Thoracic aorta (tissue), 2 donors: ENCODE measurements at regions not wholly inside any gene's neighbourhood (a gene's known extent, or its start where the extent isn't known, plus 50 kb on each side); places are given as distances from the start of the nearest gene placed in this dataset.

ENCODE experiments used
- ATAC-seq: fragments of 150-250 bp; one replicate; pipeline ENCODE4 v1.8.0; 2017; ENCODE audit warnings: low read depth; ENCODE audit not compliant: insufficient number of reproducible peaks, low FRiP score
- DNase-seq: peaks from one replicate; pipeline ENCODE4 v3.0.0-alpha.2; 2020; ENCODE audit warnings: low spot score
- H3K27ac ChIP-seq, 2 donors: fragments of 200-600 bp; sonication (generic); 1 replicate in 1 of 2; 2 replicates in 1 of 2; pipeline ENCODE4 v1.5.1; 2016; ENCODE audit warnings: mild to moderate bottlenecking in 2 of 2, moderate library complexity in 2 of 2
- H3K27me3 ChIP-seq: fragments of 200-600 bp; sonication (generic); replicated peaks from 2 replicates; pipeline ENCODE4 v1.6.0; 2016; ENCODE audit warnings: mild to moderate bottlenecking; ENCODE audit not compliant: insufficient read depth
- H3K36me3 ChIP-seq: fragments of 200-600 bp; sonication (generic); one replicate; pipeline ENCODE4 v1.5.1; 2016
- H3K4me1 ChIP-seq, 2 donors: fragments of 200-600 bp; sonication (generic); 1 replicate in 1 of 2; 2 replicates in 1 of 2; pipeline versions ENCODE4 v1.5.1 to v1.6.0; 2016; ENCODE audit warnings: low read depth in 2 of 2, mild to moderate bottlenecking in 1 of 2; ENCODE audit not compliant: control insufficient read depth in 1 of 2
- H3K4me3 ChIP-seq: fragments of 200-600 bp; sonication (generic); 2 replicates; pipeline ENCODE4 v1.5.1; 2016; ENCODE audit warnings: mild to moderate bottlenecking
- H3K9me3 ChIP-seq: fragments of 200-600 bp; sonication (generic); 2 replicates; pipeline ENCODE4 v1.5.1; 2016
- CTCF ChIP-seq: fragments of 200-600 bp; sonication (generic); IDR thresholded peaks from one replicate; pipeline ENCODE4 v1.5.1; 2019; ENCODE audit warnings: antibody characterized with exemption

- Histone ChIP-seq H3K9me3 (no peaks in the 10 kb centered on the region), H3K27me3 (no peaks in the 10 kb centered on the region), H3K36me3 (no peaks in the 10 kb centered on the region), H3K4me3 (no peak overlapping the region), H3K4me1 (no peaks in the 10 kb centered on the region), H3K27ac (no peak overlapping the region)
- ATAC-seq (no peak), DNase-seq (no peak)
- TF ChIP-seq CTCF: no peak
Observed at GRCh38 chr15:77691607-77692006, 58.9 kb upstream of the LINGO1 start.

- no peak overlapping the region for H3K4me3 ChIP-seq
- DNase-seq (no peak), ATAC-seq (no peak)
- H3K4me1 ChIP-seq: no peaks in the 10 kb centered on the region
- no peaks in the 10 kb centered on the region for H3K27me3 ChIP-seq
- TF ChIP-seq CTCF: no peak
- no peak overlapping the region for H3K27ac ChIP-seq
- H3K9me3 ChIP-seq: no peaks in the 10 kb centered on the region
- H3K36me3 ChIP-seq: no peaks in the 10 kb centered on the region
Observed at GRCh38 chr15:77689821-77690220, 57.1 kb upstream of the LINGO1 start.

DNA sequence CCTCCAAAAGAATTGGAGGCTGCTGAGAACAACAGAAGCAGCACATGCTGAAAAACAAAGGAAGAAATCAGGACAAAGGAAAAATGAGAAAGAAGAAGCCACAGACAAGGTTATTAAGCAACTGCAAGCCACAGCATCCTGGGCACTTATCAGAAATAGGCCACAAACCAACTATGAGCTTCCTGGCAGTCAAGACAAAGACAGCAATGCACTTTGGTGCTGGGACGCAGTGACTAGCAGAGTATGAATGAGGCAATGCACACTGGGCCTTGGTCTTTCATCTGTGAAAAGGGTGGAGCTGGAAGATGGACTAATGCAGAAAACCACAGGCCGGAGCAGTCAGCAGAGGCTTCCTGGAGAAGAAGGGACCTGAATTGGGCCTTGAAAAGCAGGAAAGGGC lies 56.0 kb upstream of the LINGO1 start:
- H3K27ac ChIP-seq: no peak overlapping the region
- H3K4me3 ChIP-seq: no peak overlapping the region
- ATAC-seq (no peak), DNase-seq (no peak)
- H3K4me1 ChIP-seq: no peaks in the 10 kb centered on the region
- no peaks in the 10 kb centered on the region for H3K27me3 ChIP-seq
- no peaks in the 10 kb centered on the region for H3K36me3 ChIP-seq
- no peaks in the 10 kb centered on the region for H3K9me3 ChIP-seq
- TF ChIP-seq CTCF: no peak

GRCh38 chr15:77688266-77688665 lies 55.6 kb upstream of the LINGO1 start:
- Histone ChIP-seq H3K4me1 (no peaks in the 10 kb centered on the region), H3K27me3 (no peaks in the 10 kb centered on the region), H3K4me3 (no peak overlapping the region), H3K36me3 (no peaks in the 10 kb centered on the region), H3K9me3 (no peaks in the 10 kb centered on the region), H3K27ac (no peak overlapping the region)
- no peak for DNase-seq
- no peak for ATAC-seq
- no peak for TF ChIP-seq CTCF

DNA sequence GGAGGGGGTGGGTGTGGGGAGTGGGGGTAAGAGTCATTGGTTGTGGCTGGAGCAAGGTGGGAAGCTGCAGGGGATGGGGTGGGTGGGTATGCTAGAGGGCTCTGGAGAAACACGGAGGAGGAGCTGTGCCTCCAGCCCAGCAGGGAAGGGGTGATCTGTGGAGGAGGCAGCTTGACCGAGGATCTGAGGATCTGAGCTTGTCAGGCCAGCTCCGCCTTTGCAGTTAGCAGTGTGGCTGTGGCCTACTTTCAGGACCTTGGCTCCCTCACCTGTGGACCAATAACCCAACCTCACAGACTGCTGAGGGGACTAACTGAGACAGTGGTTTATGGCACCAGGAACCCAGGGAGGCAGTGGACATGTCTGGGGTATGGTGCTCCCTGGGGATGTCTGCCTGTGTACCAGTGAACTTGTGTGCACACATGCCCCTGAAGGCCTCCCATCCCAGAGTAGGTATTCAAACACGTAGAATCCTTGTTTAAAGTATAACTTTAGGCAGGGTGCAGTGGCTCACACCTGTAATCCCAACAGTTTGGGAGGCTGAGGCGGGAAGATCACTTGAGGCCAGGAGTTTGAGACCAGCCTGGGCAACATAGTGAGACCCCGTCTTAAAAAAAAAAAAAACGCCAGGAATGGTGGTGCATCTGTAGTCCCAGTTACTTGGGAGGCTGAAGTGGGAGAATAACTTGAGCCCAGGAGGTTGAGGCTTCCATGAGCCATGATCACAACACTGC lies 52.5 kb upstream of the LINGO1 start:
- Histone ChIP-seq H3K4me3 (no peak overlapping the region), H3K27ac (no peak overlapping the region), H3K36me3 (no peaks in the 10 kb centered on the region), H3K4me1 (no peaks in the 10 kb centered on the region), H3K27me3 (no peaks in the 10 kb centered on the region), H3K9me3 (no peaks in the 10 kb centered on the region)
- ATAC-seq: no peak
- no peak for TF ChIP-seq CTCF
- DNase-seq: no peak
